ENCODE measurements at regions not wholly inside any gene's neighbourhood (a gene's known extent, or its start where the extent isn't known, plus 50 kb on each side); places are given as distances from the start of the nearest gene placed in this dataset.

GRCh38 chr9:38138276-38138675 lies 69.2 kb upstream of the SHB start:
- TF ChIP-seq CTCF (IDR thresholded peaks at IDR 0.05; ENCODE audit: unreplicated experiment): no peak
- POLR2A ChIA-PET: interaction anchor here (0.7 kb wide), 1 partner anchor 13 kb away, joined by 3 read pairs; no protein-coding TSS in a partner anchor

GRCh38 chr9:38137342-38137741 lies 68.3 kb upstream of the SHB start:
- peaks cover 18% of the 10 kb centered on the region for H3K27me3 Mint-ChIP-seq (ENCODE audit: insufficient read depth, unreplicated experiment)
- intact Hi-C loops (cut with micrococcal nuclease): no loop called here
- BruUV-seq (replicated peaks): no TSS peak
- DNase-seq (ENCODE audit: unreplicated experiment): no peak
- no peaks in the 10 kb centered on the region for H3K36me3 Mint-ChIP-seq (ENCODE audit: insufficient read depth, unreplicated experiment)
- H3K4me1 Mint-ChIP-seq (ENCODE audit: insufficient read depth, unreplicated experiment): peaks cover 17% of the 10 kb centered on the region
- TF ChIP-seq CTCF (IDR thresholded peaks at IDR 0.05; ENCODE audit: unreplicated experiment): no peak
- CTCF ChIA-PET: interaction anchor here (0.6 to 2.4 kb wide), 4 partner anchors 11 to 268 kb away, joined by 3 to 10 read pairs (median 4); no protein-coding TSS in a partner anchor
- no peaks in the 10 kb centered on the region for H3K9me3 Mint-ChIP-seq (ENCODE audit: unreplicated experiment)
- no peak overlapping the region for H3K27ac Mint-ChIP-seq (ENCODE audit: low read depth, unreplicated experiment)
- POLR2A ChIA-PET: no interaction called here
- no peak overlapping the region for H3K4me3 Mint-ChIP-seq (ENCODE audit: unreplicated experiment)

More at GRCh38 chr9:38138276-38138675, 69.2 kb upstream of the SHB start:
- BruUV-seq (replicated peaks): no TSS peak
- CTCF ChIA-PET: interaction anchor here (0.6 to 2.4 kb wide), 3 partner anchors 12 to 21 kb away, joined by 3 to 10 read pairs (median 3); no protein-coding TSS in a partner anchor
- H3K27ac Mint-ChIP-seq (ENCODE audit: low read depth, unreplicated experiment): no peak overlapping the region
- peaks cover 21% of the 10 kb centered on the region for H3K4me1 Mint-ChIP-seq (ENCODE audit: insufficient read depth, unreplicated experiment)
- H3K9me3 Mint-ChIP-seq (ENCODE audit: unreplicated experiment): no peaks in the 10 kb centered on the region
- H3K4me3 Mint-ChIP-seq (ENCODE audit: unreplicated experiment): no peak overlapping the region
- no peaks in the 10 kb centered on the region for H3K36me3 Mint-ChIP-seq (ENCODE audit: insufficient read depth, unreplicated experiment)
- intact Hi-C loops (cut with micrococcal nuclease): no loop called here
- peaks cover 25% of the 10 kb centered on the region for H3K27me3 Mint-ChIP-seq (ENCODE audit: insufficient read depth, unreplicated experiment)
- DNase-seq (ENCODE audit: unreplicated experiment): no peak

DNA sequence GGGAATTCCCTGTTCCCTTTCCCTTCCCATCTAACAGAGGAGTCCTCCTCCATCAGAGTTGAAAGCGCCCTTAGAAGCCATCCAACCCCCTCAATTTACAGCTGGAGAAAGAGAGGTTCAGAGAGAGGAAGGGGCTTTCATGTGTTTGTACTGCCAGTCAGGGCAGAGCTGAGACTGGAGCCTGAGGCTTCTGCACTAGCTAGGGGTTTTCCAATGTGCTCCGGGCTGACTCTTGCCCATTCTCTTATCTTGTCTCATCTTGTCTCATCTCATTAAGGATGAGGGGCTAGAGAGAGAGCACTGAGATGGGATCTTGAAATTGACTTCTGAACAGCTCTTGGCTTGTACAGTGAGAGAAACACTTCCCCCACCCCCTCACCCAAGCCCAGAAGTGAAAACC lies 67.4 kb upstream of the SHB start:
- H3K4me3 Mint-ChIP-seq (ENCODE audit: unreplicated experiment): no peak overlapping the region
- intact Hi-C loops (cut with micrococcal nuclease): no loop called here
- BruUV-seq (replicated peaks): no TSS peak
- ChIA-PET POLR2A (no interaction called here), CTCF (interaction anchor here (0.5 to 2.4 kb wide), 3 partner anchors 10 to 1968 kb away, joined by 3 to 10 read pairs (median 4); no protein-coding TSS in a partner anchor)
- peaks cover 7% of the 10 kb centered on the region for H3K4me1 Mint-ChIP-seq (ENCODE audit: insufficient read depth, unreplicated experiment)
- TF ChIP-seq CTCF (IDR thresholded peaks at IDR 0.05; ENCODE audit: unreplicated experiment): no peak
- no peaks in the 10 kb centered on the region for H3K36me3 Mint-ChIP-seq (ENCODE audit: insufficient read depth, unreplicated experiment)
- no peak overlapping the region for H3K27ac Mint-ChIP-seq (ENCODE audit: low read depth, unreplicated experiment)
- peaks cover 12% of the 10 kb centered on the region for H3K27me3 Mint-ChIP-seq (ENCODE audit: insufficient read depth, unreplicated experiment)
- DNase-seq (ENCODE audit: unreplicated experiment): no peak
- no peaks in the 10 kb centered on the region for H3K9me3 Mint-ChIP-seq (ENCODE audit: unreplicated experiment)

DNA sequence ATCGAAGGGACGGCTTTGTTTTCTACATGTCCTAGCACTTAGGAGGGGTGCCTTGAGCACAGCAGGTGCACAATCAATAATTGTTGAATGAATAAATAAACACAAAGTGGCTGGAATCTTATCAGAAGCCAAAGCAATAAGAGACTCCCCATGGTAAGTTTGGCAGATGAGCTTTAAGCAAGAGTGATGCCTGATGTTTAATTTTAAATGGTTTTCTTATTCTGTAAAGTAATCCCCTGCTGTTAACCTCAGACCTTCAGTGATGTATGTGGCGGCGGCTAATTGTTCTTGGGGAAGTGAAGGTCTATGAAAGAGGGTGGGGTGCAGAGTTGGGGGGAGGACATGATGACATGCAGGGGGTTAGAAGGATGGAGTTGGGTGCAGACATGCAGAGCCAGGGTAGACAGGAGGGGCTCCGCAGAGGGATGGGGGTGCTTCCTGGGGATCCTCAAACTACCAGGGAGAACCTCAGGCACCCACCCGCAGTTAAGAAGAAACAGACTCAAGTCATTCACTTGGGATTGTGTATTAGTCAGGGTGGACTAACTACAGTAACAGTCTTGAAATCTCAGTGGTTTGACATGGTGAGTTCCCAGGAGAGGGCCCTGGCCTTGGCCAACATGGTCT lies 65.7 kb upstream of the SHB start:
- no peak for DNase-seq (ENCODE audit: unreplicated experiment)
- no peak overlapping the region for H3K4me3 Mint-ChIP-seq (ENCODE audit: unreplicated experiment)
- no peaks in the 10 kb centered on the region for H3K27me3 Mint-ChIP-seq (ENCODE audit: insufficient read depth, unreplicated experiment)
- ChIA-PET POLR2A (no interaction called here), CTCF (interaction anchor here (0.6 to 2.2 kb wide), 3 partner anchors 47 to 552 kb away, joined by 3 to 7 read pairs (median 4); no protein-coding TSS in a partner anchor)
- intact Hi-C loops (cut with micrococcal nuclease): no loop called here
- no peaks in the 10 kb centered on the region for H3K9me3 Mint-ChIP-seq (ENCODE audit: unreplicated experiment)
- BruUV-seq (replicated peaks): no TSS peak
- no peaks in the 10 kb centered on the region for H3K36me3 Mint-ChIP-seq (ENCODE audit: insufficient read depth, unreplicated experiment)
- H3K4me1 Mint-ChIP-seq (ENCODE audit: insufficient read depth, unreplicated experiment): no peaks in the 10 kb centered on the region
- no peak overlapping the region for H3K27ac Mint-ChIP-seq (ENCODE audit: low read depth, unreplicated experiment)
- TF ChIP-seq CTCF (IDR thresholded peaks at IDR 0.05; ENCODE audit: unreplicated experiment): no peak
